ENCODE measurements at regions not wholly inside any gene's neighbourhood (a gene's known extent, or its start where the extent isn't known, plus 50 kb on each side); places are given as distances from the start of the nearest gene placed in this dataset.
A peak's percentile ranks its signal among the peaks of the same experiment; 100 is the strongest.
"Not testable (repeated sequence)": the region's sequence is repeated elsewhere in the genome, so short reads cannot be mapped to it uniquely, and the experiment has no call there.

DNA sequence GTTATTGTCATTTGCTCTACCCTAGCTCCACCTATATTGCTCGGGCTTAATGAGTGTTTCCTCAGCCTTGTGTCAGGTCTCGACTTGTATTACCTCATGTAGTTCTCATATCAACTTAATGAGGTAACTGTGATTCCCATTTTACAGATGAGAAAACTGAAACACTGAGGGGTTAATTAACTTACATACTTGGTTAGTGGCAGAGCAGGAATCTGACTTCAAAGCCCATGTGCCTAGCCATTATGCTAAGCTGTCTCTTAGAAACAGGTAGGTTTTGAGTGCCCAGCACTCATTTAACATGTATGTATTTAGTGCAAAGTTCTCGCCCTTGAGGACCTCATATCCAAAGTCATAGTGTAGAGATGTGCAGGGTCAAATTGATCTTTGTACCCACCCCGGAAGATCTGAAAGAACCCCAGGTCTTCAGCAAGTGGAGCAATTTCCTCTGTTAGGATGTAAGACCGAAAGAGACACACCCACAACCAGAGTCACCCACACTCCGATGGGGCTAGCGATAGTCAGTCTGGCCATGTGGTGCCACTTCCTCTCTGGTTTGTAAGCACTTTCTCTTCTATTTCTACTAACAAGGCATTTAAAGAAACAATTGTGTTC lies 121.0 kb upstream of the SLC39A10 start:
- peak; percentile 94 to 96 for DNase-seq

DNA sequence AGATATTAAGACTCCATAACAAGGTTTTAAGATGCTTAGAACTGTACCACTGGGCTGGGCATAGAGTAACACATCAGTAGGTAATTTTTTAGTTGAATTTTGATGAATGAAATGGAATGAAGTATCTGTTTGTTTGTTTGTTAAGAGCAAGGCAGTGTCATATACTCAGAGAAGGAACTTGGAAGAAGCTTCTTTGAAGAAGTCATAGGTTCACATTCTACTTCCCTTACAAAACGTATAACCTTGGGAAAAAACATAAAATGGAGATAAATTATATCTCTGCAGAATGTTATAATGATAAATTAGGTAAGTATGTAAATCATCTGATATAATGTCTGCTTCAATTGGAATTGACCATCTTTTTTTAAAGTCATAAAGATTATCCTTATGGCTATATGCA lies 122.1 kb upstream of the SLC39A10 start:
- peak; percentile 19 to 42 for DNase-seq

DNA sequence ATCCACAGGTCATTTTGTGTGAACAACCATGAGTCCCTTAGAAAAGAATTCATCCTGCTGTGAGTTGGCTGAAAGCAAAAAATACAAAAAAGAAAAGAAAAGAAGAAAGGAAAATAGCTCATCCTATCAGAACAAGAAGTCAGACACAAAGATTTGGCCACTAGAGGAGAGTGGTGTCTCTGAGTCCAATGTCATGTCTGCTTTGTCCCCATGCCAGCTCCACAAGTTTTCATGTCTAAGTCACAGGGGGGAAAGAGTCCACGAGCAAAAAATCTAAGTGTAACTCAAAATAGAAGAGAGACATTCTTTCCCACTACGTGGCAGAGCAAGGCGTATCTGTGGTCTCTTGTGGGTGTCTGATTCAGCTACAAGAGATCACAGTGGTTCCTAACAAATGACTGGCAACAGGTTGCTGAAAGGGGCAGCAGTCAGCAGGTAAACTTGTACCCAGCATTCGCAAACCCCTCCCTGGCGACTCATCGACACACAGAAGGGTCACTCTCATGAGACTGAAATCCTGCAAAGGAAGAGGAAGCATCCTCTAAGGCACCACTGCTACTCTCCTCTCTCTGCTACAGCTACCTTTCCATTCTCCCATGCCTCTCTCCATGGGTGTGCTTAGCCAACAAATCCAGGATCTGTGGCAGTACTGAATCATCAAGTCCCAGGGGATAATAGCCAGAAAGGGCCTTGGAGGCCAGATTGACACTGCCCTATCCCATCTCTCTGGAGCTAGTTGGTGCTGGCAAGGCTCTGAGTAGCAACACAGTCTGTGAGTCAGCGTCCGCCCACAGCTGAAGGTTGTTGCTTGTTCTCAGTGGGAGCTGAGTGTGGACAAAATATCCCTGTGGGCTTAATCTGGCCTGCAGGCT lies 123.0 kb upstream of the SLC39A10 start:
- peak; percentile 85 to 97 for DNase-seq

DNA sequence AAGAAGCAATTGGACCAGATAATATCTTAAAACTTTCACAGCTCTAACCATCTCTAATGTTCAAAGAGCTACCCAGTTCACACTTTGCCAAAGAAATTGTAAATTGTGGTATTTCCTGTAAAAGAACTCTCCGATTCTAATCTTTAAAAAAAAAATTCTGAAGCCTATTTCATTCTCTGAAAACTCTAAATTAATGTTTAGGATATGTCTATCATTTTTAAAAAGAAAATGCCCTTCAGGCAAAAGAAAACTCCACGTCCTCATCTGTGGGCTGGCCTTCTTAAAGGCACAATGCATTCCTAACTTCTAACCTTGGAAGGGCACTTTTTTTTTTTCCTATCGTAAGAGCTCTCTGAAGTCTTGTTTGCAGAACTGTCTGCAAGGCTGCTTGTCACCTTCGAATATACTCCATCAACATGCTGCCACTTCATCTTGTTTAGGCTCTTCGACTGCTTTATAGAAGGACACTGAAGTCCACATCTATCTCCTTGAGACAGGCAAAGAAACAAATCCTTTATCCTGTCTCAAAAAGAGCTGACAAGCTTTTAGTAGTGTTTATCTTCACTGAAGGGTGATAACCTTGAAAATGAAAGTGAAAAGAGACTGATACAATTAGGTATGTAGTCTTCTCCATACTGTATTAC lies 124.3 kb upstream of the SLC39A10 start:
- peak; percentile 42 to 50 for DNase-seq

- no peak for DNase-seq
Measured at GRCh38 chr2:195532255-195532627, 124.8 kb upstream of the SLC39A10 start.

GRCh38 chr2:195531754-195532153 lies 125.3 kb upstream of the SLC39A10 start:
- no peak for DNase-seq

DNA sequence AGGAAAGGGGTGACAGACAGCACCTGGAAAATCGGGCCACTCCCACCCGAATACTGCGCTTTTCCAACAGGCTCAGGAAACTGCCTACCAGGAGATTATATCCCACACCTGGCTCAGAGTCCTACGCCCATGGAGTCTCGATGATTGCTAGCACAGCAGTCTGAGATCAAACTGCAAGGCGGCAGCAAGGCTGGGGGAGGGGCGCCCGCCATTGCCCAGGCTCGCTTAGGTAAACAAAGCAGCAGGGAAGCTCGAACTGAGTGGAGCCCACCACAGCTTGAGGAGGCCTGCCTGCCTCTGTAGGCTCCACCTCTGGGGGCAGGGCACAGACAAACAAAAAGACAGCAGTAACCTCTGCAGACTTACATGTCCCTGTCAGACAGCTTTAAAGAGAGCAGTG lies 133.8 kb upstream of the SLC39A10 start:
- not testable (repeated sequence) for DNase-seq

GRCh38 chr2:195521589-195521988 lies 135.4 kb upstream of the SLC39A10 start:
- no peak for DNase-seq

GRCh38 chr2:195520671-195521155 lies 136.3 kb upstream of the SLC39A10 start:
- peak in 1 of 2 donors; percentile 45 for DNase-seq

DNA sequence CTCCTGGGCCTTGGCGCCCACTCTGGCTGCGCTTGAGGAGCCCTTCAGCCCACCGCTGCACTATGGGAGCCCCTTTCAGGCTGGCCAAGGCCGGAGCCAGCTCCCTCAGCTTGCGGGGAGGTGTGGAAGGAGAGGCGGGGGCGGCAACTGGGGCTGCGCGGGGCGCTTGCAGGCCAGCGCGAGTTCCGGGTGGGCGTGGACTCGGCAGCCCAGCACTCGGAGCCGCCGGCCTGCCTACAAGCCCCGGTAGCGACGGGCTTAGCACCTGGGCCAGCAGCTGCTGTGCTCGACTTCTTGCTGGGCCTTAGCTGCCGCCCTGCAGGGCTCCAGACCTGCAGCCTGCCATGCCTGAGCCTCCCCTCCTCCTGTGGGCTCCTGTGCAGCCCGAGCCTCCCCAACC lies 141.5 kb upstream of the SLC39A10 start:
- DNase-seq, result no peak

- no peak for DNase-seq
Measured at GRCh38 chr2:195514365-195514764, 142.7 kb upstream of the SLC39A10 start.

DNA sequence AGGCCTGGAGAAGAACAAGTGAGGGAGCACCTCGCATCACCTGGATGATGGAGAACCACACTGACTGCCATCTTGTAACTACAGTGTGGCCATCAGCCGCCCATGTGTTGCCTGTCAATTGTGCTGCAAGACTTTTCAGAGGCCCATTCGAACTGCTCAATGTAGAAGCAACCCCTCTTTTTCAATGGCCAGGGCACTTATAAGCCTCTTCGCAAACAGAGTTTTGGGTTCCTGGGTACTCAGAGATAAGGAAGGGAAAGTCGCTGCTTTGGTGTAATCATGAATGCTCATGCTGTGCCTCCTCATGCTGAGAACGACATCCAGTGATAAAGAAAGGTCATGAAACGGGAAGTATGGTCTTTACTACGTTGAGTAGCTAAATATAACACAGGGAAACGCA lies 143.9 kb upstream of the SLC39A10 start:
- peak; percentile 32 to 64 for DNase-seq

GRCh38 chr2:195509551-195509950 lies 147.5 kb upstream of the SLC39A10 start:
- peak; percentile 86 to 91 for DNase-seq

DNA sequence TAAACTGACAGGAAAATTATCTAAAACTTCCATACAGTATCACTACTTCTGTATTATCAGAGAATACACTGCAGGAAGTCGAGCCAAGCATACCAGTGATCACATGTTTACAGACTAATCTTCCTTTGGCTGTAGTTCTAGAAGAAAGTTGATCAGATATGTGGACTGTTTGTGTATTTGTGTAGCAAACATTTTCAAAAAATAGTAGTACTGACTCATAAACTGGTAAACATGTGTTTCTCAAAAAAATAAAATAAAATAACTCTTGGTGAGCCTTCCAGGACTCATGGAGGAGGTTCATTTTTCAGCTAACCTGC lies 148.9 kb upstream of the SLC39A10 start:
- no peak for DNase-seq

- no peak for DNase-seq
Measured at GRCh38 chr2:195507447-195508138, 149.4 kb upstream of the SLC39A10 start.

DNA sequence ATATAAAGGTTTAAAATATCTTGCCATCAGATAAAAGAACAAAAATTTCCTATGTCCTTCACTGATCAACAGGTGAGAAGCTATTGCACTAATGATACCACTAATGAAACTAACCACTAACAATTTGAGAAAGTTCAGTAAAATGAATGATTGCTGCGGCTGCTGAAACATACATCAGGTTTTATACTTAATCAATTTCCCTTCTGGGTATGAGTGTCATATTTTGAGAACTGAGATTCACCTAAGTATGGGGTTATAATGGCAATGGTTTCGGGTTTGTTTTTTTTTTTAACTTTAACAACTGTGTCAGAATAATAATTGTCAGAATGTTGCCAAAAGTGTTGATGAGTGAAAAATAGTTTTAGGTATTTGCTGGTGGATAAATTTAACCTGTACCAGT lies 151.3 kb upstream of the SLC39A10 start:
- DNase-seq, result no peak

- DNase-seq, result no peak
Measured at GRCh38 chr2:195503208-195503607, 153.8 kb upstream of the SLC39A10 start.

- DNase-seq, result no peak
Measured at GRCh38 chr2:195501746-195502145, 155.3 kb upstream of the SLC39A10 start.

- no peak for DNase-seq
Measured at GRCh38 chr2:195500879-195501278, 156.1 kb upstream of the SLC39A10 start.

- DNase-seq, result no peak
Measured at GRCh38 chr2:195498839-195499490, 158.1 kb upstream of the SLC39A10 start.

DNA sequence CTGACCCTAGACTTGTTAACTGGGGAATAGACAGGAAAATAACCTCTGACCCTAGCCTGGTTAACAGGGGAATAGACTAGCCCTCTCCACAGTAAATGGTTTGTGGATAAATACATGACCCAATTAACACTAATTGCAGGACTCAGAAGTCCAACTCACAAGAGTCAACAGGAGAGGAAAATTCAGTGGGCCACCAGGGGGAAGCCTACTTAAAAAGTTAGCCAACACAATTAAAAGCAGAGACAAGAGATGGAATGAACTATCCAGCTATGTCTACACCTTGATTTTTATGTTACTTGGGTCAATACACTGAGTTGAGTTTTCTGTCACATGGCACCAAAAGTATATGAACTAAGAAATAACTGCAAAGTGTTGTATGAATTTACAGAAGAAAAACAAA lies 158.8 kb upstream of the SLC39A10 start:
- DNase-seq, result peak; percentile 57 to 70

DNA sequence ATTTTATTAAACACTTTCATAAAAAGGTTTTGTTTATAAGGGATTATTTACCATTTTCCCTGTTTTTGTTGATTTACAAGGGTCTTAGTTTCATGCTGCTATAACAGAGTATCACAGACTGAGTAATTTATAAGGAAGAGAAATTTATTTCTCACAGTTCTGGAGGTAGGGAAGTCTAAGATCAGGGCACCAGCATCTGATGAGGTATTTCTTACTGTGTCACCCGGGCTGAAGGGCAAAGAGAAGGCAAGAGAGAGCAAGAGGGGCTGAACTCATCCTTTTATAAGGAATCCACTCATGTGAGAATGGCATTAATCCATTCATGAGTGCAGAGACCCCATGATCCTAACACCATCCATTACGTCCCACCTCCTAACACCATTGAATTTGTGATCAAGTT lies 160.0 kb upstream of the SLC39A10 start:
- DNase-seq, result no peak

DNA sequence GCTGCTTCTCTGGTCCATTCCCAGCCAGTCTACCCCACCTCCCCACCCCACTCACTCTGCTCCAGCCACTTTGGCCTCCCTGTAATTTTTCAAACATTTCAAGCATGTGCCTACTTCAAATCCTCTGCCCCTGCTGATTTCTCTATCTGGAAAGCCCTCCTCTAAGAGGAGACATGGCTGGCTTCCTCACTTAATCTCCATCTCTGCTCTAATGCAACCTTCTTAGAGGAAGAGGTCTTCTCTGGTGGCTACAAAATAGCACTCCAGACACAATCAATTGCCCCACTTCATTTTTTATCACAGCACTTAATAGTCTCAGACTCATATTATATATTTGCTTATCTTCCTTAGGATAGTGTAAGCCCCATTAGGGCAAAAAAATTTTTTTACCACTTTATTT lies 161.1 kb upstream of the SLC39A10 start:
- no peak for DNase-seq

All from inflammatory macrophage (primary cell).